Stimulated activated CD4-positive, alpha-beta T cell treated with anti-CD3 and anti-CD28 coated beads, Interleukin-4, amount 100 ng/mL, for 48 hours (primary cell): ENCODE measurements at regions not wholly inside any gene's neighbourhood (a gene's known extent, or its start where the extent isn't known, plus 50 kb on each side); places are given as distances from the start of the nearest gene placed in this dataset.
"Not testable (repeated sequence)": the region's sequence is repeated elsewhere in the genome, so short reads cannot be mapped to it uniquely, and the experiment has no call there.

Experiments used
- DNase-seq, 2 donors: peaks; one replicate each; pipeline ENCODE4 v3.0.0-alpha.2; 2020; ENCODE audit warnings: low read depth in 2 of 2

GRCh38 chr13:73844986-73845385 is 289.2 kb downstream of the KLF12 start:
- DNase-seq = no peak

- no peak for DNase-seq
Measured at GRCh38 chr13:73842626-73843025, 291.6 kb downstream of the KLF12 start.

- DNase-seq = no peak
Measured at GRCh38 chr13:73842184-73842583, 292.0 kb downstream of the KLF12 start.

GRCh38 chr13:73837147-73837546 is 297.1 kb downstream of the KLF12 start:
- no peak for DNase-seq

- no peak for DNase-seq
Measured at GRCh38 chr13:73835138-73835721, 299.0 kb downstream of the KLF12 start.

- no peak for DNase-seq
Measured at GRCh38 chr13:73833325-73834070, 300.7 kb downstream of the KLF12 start.

GRCh38 chr13:73832825-73833224 is 301.4 kb downstream of the KLF12 start:
- no peak for DNase-seq

- no peak for DNase-seq
Measured at GRCh38 chr13:73832128-73832588, 302.0 kb downstream of the KLF12 start.

GRCh38 chr13:73829416-73829815 is 304.8 kb downstream of the KLF12 start:
- no peak for DNase-seq

GRCh38 chr13:73828811-73829210 is 305.4 kb downstream of the KLF12 start:
- no peak for DNase-seq

GRCh38 chr13:73827434-73827833 is 306.8 kb downstream of the KLF12 start:
- DNase-seq = no peak

GRCh38 chr13:73825143-73825542 is 309.1 kb downstream of the KLF12 start:
- DNase-seq = no peak

- no peak for DNase-seq
Measured at GRCh38 chr13:73822668-73823592, 311.3 kb downstream of the KLF12 start.

- DNase-seq = no peak
Measured at GRCh38 chr13:73820688-73821087, 313.5 kb downstream of the KLF12 start.

GRCh38 chr13:73820285-73820684 is 313.9 kb downstream of the KLF12 start:
- DNase-seq = no peak

- DNase-seq = no peak
Measured at GRCh38 chr13:73819711-73820110, 314.5 kb downstream of the KLF12 start.

- no peak for DNase-seq
Measured at GRCh38 chr13:73816702-73817101, 317.5 kb downstream of the KLF12 start.

GRCh38 chr13:73815796-73816195 is 318.4 kb downstream of the KLF12 start:
- DNase-seq = no peak

- no peak for DNase-seq
Measured at GRCh38 chr13:73810647-73811046, 323.6 kb downstream of the KLF12 start.

- no peak for DNase-seq
Measured at GRCh38 chr13:73809561-73809960, 324.6 kb downstream of the KLF12 start.

GRCh38 chr13:73808318-73808717 is 325.9 kb downstream of the KLF12 start:
- DNase-seq = no peak

- DNase-seq = not testable (repeated sequence)
Measured at GRCh38 chr13:73805326-73805958, 328.8 kb downstream of the KLF12 start.
